ENCODE measurements at regions not wholly inside any gene's neighbourhood (a gene's known extent, or its start where the extent isn't known, plus 50 kb on each side); places are given as distances from the start of the nearest gene placed in this dataset.
"Not testable (repeated sequence)": the region's sequence is repeated elsewhere in the genome, so short reads cannot be mapped to it uniquely, and the experiment has no call there.

DNA sequence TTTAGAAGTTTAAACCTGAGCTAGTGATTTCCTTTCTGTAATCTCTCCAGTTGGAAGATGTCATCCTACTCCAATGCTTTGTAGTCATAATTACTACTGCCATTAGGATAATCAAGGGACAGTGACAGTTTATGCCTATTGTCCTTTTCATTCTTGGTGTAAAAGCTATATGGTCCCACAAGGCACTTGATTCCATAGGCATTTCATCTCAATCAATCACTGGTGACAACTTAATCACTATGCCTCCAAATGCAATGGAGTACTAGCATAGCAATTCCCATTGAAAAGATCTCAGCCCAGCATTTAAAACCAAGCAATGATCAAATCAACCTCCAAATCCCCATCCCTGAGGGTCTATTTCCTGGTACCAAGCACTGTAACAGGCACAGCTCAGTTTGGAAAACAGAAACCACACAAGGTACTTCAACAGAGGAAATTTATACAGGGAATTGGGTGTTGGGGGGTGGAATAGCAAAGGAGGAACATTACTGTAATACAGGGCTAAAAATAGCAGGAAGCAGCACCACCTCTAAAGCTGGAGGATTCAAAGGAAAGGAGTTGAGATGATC lies 51.0 kb downstream of the FHIP2A start:
- no peaks in the 10 kb centered on the region for H3K9me3 ChIP-seq (ENCODE audit: control insufficient read depth in 5 of 5, low read length in 5 of 5)
- peaks cover 0 to 11% (median 6%) of the 10 kb centered on the region in 5 donors for H3K4me1 ChIP-seq (ENCODE audit: control insufficient read depth in 5 of 5, insufficient read depth in 5 of 5, low read length in 5 of 5)
- no peak overlapping the region for H3K9ac ChIP-seq (ENCODE audit: low read length in 5 of 5)
- no peaks in the 10 kb centered on the region for H3K36me3 ChIP-seq (ENCODE audit: control insufficient read depth in 5 of 5, insufficient read depth in 5 of 5, low read length in 5 of 5)
- H3K4me3 ChIP-seq (ENCODE audit: low read depth in 1 of 5, low read length in 5 of 5), result no peak overlapping the region
- peaks cover 0 to 2% (median 0%) of the 10 kb centered on the region in 5 donors for H3K27me3 ChIP-seq (ENCODE audit: control insufficient read depth in 5 of 5, insufficient read depth in 4 of 5, low read length in 5 of 5)
- no peak overlapping the region for H3K27ac ChIP-seq (ENCODE audit: low read depth, low read length)

DNA sequence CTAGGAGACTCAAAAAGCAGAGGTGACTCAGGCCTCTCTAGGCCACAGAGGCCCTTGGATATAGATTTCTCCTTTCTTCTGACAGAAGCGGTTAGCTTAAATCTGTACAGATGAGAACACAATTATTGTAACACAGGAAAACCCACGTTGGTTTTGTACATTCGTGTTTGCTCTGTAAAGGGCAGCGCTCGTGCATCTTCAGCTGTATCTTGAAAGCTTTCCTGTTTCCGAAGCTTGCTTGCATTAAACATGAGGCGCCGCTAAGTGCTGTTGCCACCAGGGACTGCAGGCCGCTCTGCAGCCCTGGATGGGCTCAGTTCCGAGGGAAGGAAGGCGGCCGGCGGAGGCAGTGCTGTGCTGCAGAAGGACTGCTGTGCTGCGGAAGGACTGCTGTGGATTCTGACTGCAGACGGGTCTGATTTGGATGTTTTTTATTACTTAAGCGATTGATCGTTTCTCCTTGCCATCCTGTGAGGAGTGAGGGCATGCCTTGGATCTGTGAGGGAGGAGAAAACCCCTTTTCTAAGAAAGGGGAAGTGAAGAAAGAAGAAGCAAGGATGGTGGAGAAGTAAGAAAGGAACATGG lies 53.3 kb downstream of the FHIP2A start:
- no peaks in the 10 kb centered on the region for H3K36me3 ChIP-seq (ENCODE audit: control insufficient read depth in 5 of 5, insufficient read depth in 5 of 5, low read length in 5 of 5)
- peaks cover 0 to 2% (median 0%) of the 10 kb centered on the region in 5 donors for H3K27me3 ChIP-seq (ENCODE audit: control insufficient read depth in 5 of 5, insufficient read depth in 4 of 5, low read length in 5 of 5)
- peak overlapping the region in 1 of 5 donors; percentile 7 for H3K4me3 ChIP-seq (ENCODE audit: low read depth in 1 of 5, low read length in 5 of 5)
- peaks cover 0 to 19% (median 12%) of the 10 kb centered on the region in 5 donors for H3K4me1 ChIP-seq (ENCODE audit: control insufficient read depth in 5 of 5, insufficient read depth in 5 of 5, low read length in 5 of 5)
- H3K27ac ChIP-seq (ENCODE audit: low read depth, low read length), result no peak overlapping the region
- H3K9me3 ChIP-seq (ENCODE audit: control insufficient read depth in 5 of 5, low read length in 5 of 5), result no peaks in the 10 kb centered on the region
- H3K9ac ChIP-seq (ENCODE audit: low read length in 5 of 5), result no peak overlapping the region

DNA sequence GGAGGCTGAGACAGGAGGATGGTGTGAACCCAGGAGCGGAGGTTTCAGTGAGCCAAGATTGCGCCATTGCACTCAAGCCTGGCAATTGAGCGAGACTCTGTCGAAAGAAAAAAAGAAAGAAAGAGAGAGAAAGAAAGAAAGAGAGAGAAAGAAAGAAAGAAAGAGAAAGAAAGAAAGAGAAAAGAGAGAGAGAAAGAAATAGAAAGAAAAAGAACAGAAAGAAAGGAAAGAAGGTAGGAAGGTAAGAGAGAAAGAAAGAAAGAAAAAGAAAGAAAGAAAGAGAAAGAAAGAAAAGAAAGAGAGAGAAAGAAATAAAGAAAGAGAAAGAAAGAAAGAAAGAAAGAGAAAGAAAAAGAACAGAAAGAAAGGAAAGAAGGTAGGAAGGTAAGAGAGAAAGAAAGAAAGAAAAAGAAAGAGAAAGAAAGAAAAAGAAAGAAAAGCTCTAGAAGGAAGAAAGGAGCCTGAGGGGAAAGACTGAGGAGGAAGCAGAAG lies 54.1 kb downstream of the FHIP2A start:
- H3K4me1 ChIP-seq (ENCODE audit: control insufficient read depth in 5 of 5, insufficient read depth in 5 of 5, low read length in 5 of 5), result peaks cover 0 to 19% (median 12%) of the 10 kb centered on the region in 5 donors
- not testable (repeated sequence) for H3K9ac ChIP-seq (ENCODE audit: low read length in 5 of 5); H3K4me3 ChIP-seq (ENCODE audit: low read depth in 1 of 5, low read length in 5 of 5); H3K27ac ChIP-seq (ENCODE audit: low read depth, low read length); H3K36me3 ChIP-seq (ENCODE audit: control insufficient read depth in 5 of 5, insufficient read depth in 5 of 5, low read length in 5 of 5); H3K9me3 ChIP-seq (ENCODE audit: control insufficient read depth in 5 of 5, low read length in 5 of 5); H3K27me3 ChIP-seq (ENCODE audit: control insufficient read depth in 5 of 5, insufficient read depth in 4 of 5, low read length in 5 of 5)

DNA sequence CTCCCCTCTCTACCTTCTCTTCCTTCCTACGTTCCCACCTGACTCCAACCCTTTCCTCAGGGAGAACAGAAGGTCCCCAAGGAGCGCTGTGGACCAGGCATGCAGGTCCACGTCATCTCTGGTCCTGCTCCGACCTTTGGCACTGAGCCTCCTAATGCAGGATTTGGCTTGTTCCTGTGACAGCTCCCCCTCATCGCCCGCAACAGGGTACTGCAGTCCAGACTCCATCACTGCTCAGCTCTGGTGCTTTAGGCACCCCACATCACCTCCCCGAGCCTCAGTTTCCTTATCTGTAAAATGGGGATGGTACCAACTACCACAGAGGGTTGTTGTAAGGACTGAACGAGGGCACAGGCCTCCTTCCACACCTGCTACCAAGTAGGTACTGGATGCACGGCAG lies 54.6 kb downstream of the FHIP2A start:
- Histone ChIP-seq H3K4me1 (ENCODE audit: control insufficient read depth in 5 of 5, insufficient read depth in 5 of 5, low read length in 5 of 5) (peaks cover 0 to 19% (median 12%) of the 10 kb centered on the region in 5 donors), H3K4me3 (ENCODE audit: low read depth in 1 of 5, low read length in 5 of 5) (no peak overlapping the region), H3K9ac (ENCODE audit: low read length in 5 of 5) (no peak overlapping the region), H3K27me3 (ENCODE audit: control insufficient read depth in 5 of 5, insufficient read depth in 4 of 5, low read length in 5 of 5) (peaks cover 0 to 2% (median 0%) of the 10 kb centered on the region in 5 donors), H3K36me3 (ENCODE audit: control insufficient read depth in 5 of 5, insufficient read depth in 5 of 5, low read length in 5 of 5) (no peaks in the 10 kb centered on the region), H3K27ac (ENCODE audit: low read depth, low read length) (no peak overlapping the region), H3K9me3 (ENCODE audit: control insufficient read depth in 5 of 5, low read length in 5 of 5) (no peaks in the 10 kb centered on the region)

DNA sequence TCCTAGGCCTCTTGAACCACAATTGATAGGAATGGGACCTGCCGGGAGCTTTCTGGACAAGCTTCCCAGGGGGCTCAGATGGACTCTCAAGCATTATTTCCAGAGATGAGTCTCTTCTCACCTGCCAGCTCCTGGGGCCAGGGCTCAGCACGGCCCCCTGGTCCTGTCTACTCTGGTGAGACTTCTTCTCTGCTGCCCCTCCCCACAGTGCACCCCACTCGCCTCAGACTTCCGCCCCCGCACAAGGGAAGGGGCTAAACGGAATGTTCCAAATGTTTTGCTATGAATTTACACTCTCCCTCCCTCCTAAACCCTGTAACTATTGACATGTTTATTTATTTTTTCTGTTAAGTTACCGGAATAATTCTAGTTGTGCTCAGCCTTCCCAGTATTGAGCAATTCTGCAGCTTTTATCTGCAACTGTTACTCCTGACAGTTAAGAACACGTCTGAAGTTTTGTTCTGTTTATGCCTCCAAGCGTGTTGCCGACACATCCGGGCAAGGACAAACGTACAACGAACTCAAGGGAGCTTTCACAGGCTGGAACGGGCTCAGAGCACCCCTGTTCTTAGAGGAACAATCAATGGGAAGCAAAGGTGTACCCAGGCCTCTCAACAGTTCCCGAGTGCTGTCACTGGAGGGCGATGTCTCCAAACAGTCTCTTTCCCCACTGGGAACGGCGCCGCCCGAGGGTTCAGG lies 55.2 kb downstream of the FHIP2A start:
- H3K9ac ChIP-seq (ENCODE audit: low read length in 5 of 5), result no peak overlapping the region
- peak overlapping the region in 1 of 5 donors; percentile 48 for H3K4me3 ChIP-seq (ENCODE audit: low read depth in 1 of 5, low read length in 5 of 5)
- H3K36me3 ChIP-seq (ENCODE audit: control insufficient read depth in 5 of 5, insufficient read depth in 5 of 5, low read length in 5 of 5), result no peaks in the 10 kb centered on the region
- no peaks in the 10 kb centered on the region for H3K9me3 ChIP-seq (ENCODE audit: control insufficient read depth in 5 of 5, low read length in 5 of 5)
- H3K27me3 ChIP-seq (ENCODE audit: control insufficient read depth in 5 of 5, insufficient read depth in 4 of 5, low read length in 5 of 5), result peaks cover 0 to 2% (median 0%) of the 10 kb centered on the region in 5 donors
- H3K27ac ChIP-seq (ENCODE audit: low read depth, low read length), result no peak overlapping the region
- peaks cover 0 to 19% (median 12%) of the 10 kb centered on the region in 5 donors for H3K4me1 ChIP-seq (ENCODE audit: control insufficient read depth in 5 of 5, insufficient read depth in 5 of 5, low read length in 5 of 5)

DNA sequence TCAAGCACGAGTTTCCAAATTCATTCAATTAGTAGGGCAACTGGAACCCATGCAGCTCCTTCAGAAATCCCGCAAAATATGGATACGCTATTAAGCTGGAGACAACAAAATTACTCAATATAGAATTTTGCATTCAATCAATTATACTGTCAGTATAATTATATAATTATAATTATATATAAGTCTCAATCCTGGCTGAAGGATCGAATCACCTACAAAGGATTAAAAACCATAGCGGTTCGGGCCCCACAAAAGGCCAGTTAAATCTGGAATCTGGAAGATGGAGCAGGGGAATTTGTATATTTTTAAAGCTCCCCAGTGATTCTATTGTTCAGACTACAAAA lies 55.7 kb downstream of the FHIP2A start:
- Histone ChIP-seq H3K4me1 (ENCODE audit: control insufficient read depth in 5 of 5, insufficient read depth in 5 of 5, low read length in 5 of 5) (peaks cover 0 to 19% (median 12%) of the 10 kb centered on the region in 5 donors), H3K4me3 (ENCODE audit: low read depth in 1 of 5, low read length in 5 of 5) (no peak overlapping the region), H3K9me3 (ENCODE audit: control insufficient read depth in 5 of 5, low read length in 5 of 5) (no peaks in the 10 kb centered on the region), H3K9ac (ENCODE audit: low read length in 5 of 5) (no peak overlapping the region), H3K27me3 (ENCODE audit: control insufficient read depth in 5 of 5, insufficient read depth in 4 of 5, low read length in 5 of 5) (peaks cover 0 to 5% (median 0%) of the 10 kb centered on the region in 5 donors), H3K36me3 (ENCODE audit: control insufficient read depth in 5 of 5, insufficient read depth in 5 of 5, low read length in 5 of 5) (no peaks in the 10 kb centered on the region), H3K27ac (ENCODE audit: low read depth, low read length) (no peak overlapping the region)

DNA sequence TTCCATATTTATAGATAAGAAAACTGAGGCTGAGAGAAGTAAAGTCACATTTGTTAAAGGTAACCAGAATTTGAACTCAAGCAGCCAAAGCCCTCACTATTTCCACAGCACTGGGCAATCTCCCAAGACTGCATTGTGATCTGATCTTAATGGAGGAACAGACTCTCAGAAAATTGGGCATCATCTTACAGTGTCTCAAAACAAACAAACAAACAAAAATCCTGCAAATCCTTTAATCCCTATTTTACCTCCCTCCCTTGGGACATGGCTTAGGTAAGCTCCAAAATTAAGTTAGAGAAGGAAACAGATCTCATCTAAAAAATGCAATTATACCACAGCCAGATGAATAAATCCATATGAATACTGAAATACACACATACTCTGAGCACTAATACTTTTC lies 57.5 kb downstream of the FHIP2A start:
- no peaks in the 10 kb centered on the region for H3K9me3 ChIP-seq (ENCODE audit: control insufficient read depth in 5 of 5, low read length in 5 of 5)
- H3K9ac ChIP-seq (ENCODE audit: low read length in 5 of 5), result no peak overlapping the region
- H3K27me3 ChIP-seq (ENCODE audit: control insufficient read depth in 5 of 5, insufficient read depth in 4 of 5, low read length in 5 of 5), result peaks cover 0 to 5% (median 0%) of the 10 kb centered on the region in 5 donors
- no peak overlapping the region for H3K27ac ChIP-seq (ENCODE audit: low read depth, low read length)
- H3K4me3 ChIP-seq (ENCODE audit: low read depth in 1 of 5, low read length in 5 of 5), result peak overlapping the region in 1 of 5 donors; percentile 36
- H3K4me1 ChIP-seq (ENCODE audit: control insufficient read depth in 5 of 5, insufficient read depth in 5 of 5, low read length in 5 of 5), result peaks cover 0 to 19% (median 12%) of the 10 kb centered on the region in 5 donors
- H3K36me3 ChIP-seq (ENCODE audit: control insufficient read depth in 5 of 5, insufficient read depth in 5 of 5, low read length in 5 of 5), result no peaks in the 10 kb centered on the region

DNA sequence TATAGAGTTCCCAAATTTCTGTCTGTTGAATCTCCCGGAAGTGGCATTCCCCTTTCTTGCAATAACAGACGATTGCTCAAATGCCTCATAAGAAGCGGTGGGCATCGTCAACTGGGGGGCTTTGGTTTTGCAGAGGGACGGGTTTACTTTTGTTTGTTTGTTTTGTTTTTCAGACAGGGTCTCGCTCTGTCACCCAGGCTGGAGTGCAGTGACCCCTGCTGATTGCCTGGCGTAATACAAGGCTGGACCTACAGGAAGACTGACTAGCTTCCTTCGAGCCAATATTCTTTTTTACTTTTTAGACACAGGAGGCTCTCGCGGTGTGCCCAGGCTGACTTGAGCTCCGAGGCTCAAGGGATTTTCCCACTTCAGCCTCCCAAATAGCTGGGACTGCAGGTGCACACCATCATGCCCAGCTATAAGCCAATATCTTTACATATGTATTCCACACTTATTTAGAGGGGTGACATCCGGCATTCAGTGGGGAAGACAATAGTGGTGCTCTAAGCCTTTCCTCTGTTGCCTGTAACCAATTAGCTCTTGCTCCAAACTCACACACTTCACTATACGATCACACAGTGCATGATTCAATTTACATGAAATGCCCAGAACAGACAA lies 58.1 kb downstream of the FHIP2A start:
- Histone ChIP-seq H3K4me3 (ENCODE audit: low read depth in 1 of 5, low read length in 5 of 5) (peak overlapping the region in 1 of 5 donors; percentile 36), H3K36me3 (ENCODE audit: control insufficient read depth in 5 of 5, insufficient read depth in 5 of 5, low read length in 5 of 5) (no peaks in the 10 kb centered on the region), H3K9me3 (ENCODE audit: control insufficient read depth in 5 of 5, low read length in 5 of 5) (no peaks in the 10 kb centered on the region), H3K27me3 (ENCODE audit: control insufficient read depth in 5 of 5, insufficient read depth in 4 of 5, low read length in 5 of 5) (peaks cover 0 to 5% (median 0%) of the 10 kb centered on the region in 5 donors), H3K27ac (ENCODE audit: low read depth, low read length) (no peak overlapping the region), H3K9ac (ENCODE audit: low read length in 5 of 5) (no peak overlapping the region), H3K4me1 (ENCODE audit: control insufficient read depth in 5 of 5, insufficient read depth in 5 of 5, low read length in 5 of 5) (peaks cover 0 to 19% (median 12%) of the 10 kb centered on the region in 5 donors)

DNA sequence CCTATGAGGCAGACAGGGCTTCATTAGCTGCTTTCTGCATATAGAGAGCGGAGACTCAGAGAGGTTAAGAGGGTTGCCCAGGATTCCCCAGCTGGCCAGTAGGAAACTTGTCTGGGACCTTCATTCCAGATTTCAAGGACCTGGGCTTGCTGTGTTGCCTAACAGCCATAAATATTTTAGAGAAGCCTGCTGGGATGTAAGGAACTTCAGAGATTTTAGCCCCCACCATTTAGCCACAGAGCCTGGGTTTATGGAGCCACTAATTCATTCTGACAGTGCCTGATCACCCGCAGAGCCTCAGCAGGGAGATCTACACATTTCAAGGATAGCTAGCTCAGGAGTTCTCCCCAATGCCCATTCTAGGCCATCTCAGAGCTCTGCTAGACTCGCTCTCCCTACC lies 56.6 kb upstream of the TRUB1 start:
- peaks cover 0 to 14% (median 9%) of the 10 kb centered on the region in 5 donors for H3K4me1 ChIP-seq (ENCODE audit: control insufficient read depth in 5 of 5, insufficient read depth in 5 of 5, low read length in 5 of 5)
- no peak overlapping the region for H3K4me3 ChIP-seq (ENCODE audit: low read depth in 1 of 5, low read length in 5 of 5)
- H3K36me3 ChIP-seq (ENCODE audit: control insufficient read depth in 5 of 5, insufficient read depth in 5 of 5, low read length in 5 of 5), result no peaks in the 10 kb centered on the region
- H3K9me3 ChIP-seq (ENCODE audit: control insufficient read depth in 5 of 5, low read length in 5 of 5), result no peaks in the 10 kb centered on the region
- H3K9ac ChIP-seq (ENCODE audit: low read length in 5 of 5), result no peak overlapping the region
- H3K27me3 ChIP-seq (ENCODE audit: control insufficient read depth in 5 of 5, insufficient read depth in 4 of 5, low read length in 5 of 5), result peaks cover 0 to 3% (median 0%) of the 10 kb centered on the region in 5 donors
- H3K27ac ChIP-seq (ENCODE audit: low read depth, low read length), result no peak overlapping the region

DNA sequence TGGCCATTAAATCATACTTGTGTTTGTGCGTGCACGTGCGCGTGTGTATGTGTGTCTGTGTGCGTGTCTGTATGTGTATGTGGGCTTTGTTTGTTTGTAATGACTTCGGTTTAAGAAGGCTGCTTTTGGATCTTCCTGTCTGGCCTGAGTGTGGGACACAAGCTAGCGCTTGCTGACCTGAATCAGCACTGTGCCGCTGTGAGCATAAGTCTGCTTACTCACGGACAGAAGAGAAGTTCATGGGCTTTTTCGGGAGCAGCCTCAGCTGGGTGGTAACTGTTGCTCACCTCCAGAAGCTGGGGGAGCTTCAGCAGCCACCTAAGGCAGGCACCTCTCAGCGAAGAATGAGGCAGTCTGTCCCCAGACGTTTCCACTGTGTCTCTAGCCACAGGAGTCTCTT lies 56.1 kb upstream of the TRUB1 start:
- Histone ChIP-seq H3K27me3 (ENCODE audit: control insufficient read depth in 5 of 5, insufficient read depth in 4 of 5, low read length in 5 of 5) (peaks cover 0 to 3% (median 0%) of the 10 kb centered on the region in 5 donors), H3K9me3 (ENCODE audit: control insufficient read depth in 5 of 5, low read length in 5 of 5) (no peaks in the 10 kb centered on the region), H3K4me1 (ENCODE audit: control insufficient read depth in 5 of 5, insufficient read depth in 5 of 5, low read length in 5 of 5) (peaks cover 0 to 10% (median 8%) of the 10 kb centered on the region in 5 donors), H3K4me3 (ENCODE audit: low read depth in 1 of 5, low read length in 5 of 5) (no peak overlapping the region), H3K36me3 (ENCODE audit: control insufficient read depth in 5 of 5, insufficient read depth in 5 of 5, low read length in 5 of 5) (no peaks in the 10 kb centered on the region), H3K27ac (ENCODE audit: low read depth, low read length) (no peak overlapping the region), H3K9ac (ENCODE audit: low read length in 5 of 5) (no peak overlapping the region)
